ENCODE measurements at regions not wholly inside any gene's neighbourhood (a gene's known extent, or its start where the extent isn't known, plus 50 kb on each side); places are given as distances from the start of the nearest gene placed in this dataset.

- no peak for TF ChIP-seq CTCF (IDR thresholded peaks at IDR 0.05)
- no peak for TF ChIP-seq POLR2AphosphoS5 (IDR thresholded peaks at IDR 0.05; ENCODE audit: insufficient read depth in 1 of 2, low read depth in 1 of 2)
- TF ChIP-seq POLR2A (IDR thresholded peaks at IDR 0.05), result no peak
These were observed 262.4 kb upstream of the PLET1 start for GRCh38 chr11:112523031-112523430.

All from vagina (tissue), 2 donors.